VCaP (cell line): ENCODE measurements at regions not wholly inside any gene's neighbourhood (a gene's known extent, or its start where the extent isn't known, plus 50 kb on each side); places are given as distances from the start of the nearest gene placed in this dataset.
"Not testable (repeated sequence)": the region's sequence is repeated elsewhere in the genome, so short reads cannot be mapped to it uniquely, and the experiment has no call there.

Source experiments
- H3K27ac ChIP-seq: fragments of 450-650 bp; 2 replicates; pipeline ENCODE4 v1.5.1; 2017
- TF ChIP-seq, protein P1 (sequence below): fragments of 450-650 bp; conservative IDR thresholded peaks from 2 replicates; pipeline ENCODE4 v1.5.1; 2017; ENCODE audit warnings: mild to moderate bottlenecking, moderate library complexity

GRCh38 chr6:167689278-167689677 lies 137.4 kb upstream of the AFDN start:
- no peak overlapping the region for H3K27ac ChIP-seq
- TF ChIP-seq, protein P1, sequence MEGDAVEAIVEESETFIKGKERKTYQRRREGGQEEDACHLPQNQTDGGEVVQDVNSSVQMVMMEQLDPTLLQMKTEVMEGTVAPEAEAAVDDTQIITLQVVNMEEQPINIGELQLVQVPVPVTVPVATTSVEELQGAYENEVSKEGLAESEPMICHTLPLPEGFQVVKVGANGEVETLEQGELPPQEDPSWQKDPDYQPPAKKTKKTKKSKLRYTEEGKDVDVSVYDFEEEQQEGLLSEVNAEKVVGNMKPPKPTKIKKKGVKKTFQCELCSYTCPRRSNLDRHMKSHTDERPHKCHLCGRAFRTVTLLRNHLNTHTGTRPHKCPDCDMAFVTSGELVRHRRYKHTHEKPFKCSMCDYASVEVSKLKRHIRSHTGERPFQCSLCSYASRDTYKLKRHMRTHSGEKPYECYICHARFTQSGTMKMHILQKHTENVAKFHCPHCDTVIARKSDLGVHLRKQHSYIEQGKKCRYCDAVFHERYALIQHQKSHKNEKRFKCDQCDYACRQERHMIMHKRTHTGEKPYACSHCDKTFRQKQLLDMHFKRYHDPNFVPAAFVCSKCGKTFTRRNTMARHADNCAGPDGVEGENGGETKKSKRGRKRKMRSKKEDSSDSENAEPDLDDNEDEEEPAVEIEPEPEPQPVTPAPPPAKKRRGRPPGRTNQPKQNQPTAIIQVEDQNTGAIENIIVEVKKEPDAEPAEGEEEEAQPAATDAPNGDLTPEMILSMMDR = no peak

- TF ChIP-seq, protein P1 = no peak
- H3K27ac ChIP-seq = no peak overlapping the region
These were observed 137.0 kb upstream of the AFDN start for GRCh38 chr6:167689751-167690150.

DNA sequence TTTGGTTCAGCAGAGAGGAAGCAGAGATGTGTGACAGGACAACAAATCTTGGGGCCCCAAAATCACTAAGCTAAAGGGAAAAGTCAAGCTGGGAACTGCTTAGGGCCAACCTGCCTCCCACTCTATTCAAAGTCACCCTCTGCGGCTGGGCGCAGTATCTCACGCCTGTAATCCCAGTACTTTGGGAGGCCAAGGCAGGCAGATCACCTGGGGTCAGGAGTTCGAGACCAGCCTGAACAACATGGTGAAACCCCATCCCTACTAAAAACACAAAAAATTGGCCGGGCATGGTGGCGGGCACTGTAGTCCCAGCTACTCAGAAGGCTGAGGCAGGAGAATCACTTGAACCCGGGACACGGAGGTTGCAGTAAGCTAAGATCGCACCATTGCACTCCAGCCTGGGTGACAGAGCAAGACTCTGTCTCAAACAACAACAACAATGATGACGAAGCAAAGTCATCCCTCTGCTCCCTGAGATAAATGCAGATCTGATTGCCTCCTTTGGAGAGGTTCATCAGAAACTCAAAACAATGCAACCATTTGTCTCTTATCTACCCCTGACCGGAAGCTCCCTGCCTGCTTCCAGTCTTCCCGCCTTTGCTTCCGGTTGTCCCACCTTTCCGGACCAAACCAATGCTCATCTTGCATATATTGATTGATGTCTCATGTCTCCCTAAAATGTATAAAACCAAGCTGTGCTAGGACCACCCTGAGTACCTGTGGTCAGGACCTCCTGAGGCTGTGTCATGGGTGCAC lies 136.4 kb upstream of the AFDN start:
- not testable (repeated sequence) for H3K27ac ChIP-seq

DNA sequence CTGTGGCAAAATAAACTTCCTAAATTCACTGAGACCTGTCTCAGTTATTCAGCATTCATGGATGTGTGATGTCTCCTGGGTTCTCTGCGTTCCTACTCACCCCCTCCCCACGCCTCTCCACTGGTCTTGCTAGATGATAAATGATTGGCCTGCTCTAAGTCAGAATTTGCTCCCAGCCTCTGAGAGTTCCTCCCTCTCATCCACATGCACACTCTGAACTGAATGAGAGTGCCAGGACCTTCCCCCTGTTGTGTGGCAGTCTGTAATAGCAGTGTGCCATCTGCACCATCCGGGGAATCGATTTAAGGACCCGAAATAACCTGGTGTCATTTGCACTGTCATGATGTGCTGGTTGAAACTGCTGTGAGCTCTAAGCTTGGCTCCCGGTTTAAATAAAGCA lies 135.8 kb upstream of the AFDN start:
- TF ChIP-seq, protein P1 = no peak
- H3K27ac ChIP-seq = no peak overlapping the region

- TF ChIP-seq, protein P1 = no peak
- H3K27ac ChIP-seq = no peak overlapping the region
These were observed 135.0 kb upstream of the AFDN start for GRCh38 chr6:167691533-167692312.

- not testable (repeated sequence) for H3K27ac ChIP-seq
These were observed 133.2 kb upstream of the AFDN start for GRCh38 chr6:167693478-167693877.

DNA sequence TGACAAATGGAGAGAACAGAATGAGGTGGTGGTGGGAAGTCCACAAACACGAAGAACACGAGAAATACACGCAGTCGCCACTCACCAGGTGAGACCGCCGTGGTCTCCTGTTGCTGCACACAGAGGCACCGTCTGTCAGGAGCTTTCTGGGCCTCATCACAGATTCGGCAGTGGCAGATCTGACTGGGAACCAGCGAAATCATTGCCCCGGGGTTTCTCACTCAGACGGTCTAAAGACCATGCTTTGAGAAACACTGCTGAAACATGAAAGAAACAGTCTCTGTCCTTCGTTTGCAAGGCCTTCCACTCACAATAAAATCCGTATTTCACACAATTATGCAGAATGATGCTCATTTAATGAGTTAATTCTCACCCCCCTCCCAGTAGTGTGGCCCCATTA lies 130.9 kb upstream of the AFDN start:
- TF ChIP-seq, protein P1 = no peak
- H3K27ac ChIP-seq = no peak overlapping the region

DNA sequence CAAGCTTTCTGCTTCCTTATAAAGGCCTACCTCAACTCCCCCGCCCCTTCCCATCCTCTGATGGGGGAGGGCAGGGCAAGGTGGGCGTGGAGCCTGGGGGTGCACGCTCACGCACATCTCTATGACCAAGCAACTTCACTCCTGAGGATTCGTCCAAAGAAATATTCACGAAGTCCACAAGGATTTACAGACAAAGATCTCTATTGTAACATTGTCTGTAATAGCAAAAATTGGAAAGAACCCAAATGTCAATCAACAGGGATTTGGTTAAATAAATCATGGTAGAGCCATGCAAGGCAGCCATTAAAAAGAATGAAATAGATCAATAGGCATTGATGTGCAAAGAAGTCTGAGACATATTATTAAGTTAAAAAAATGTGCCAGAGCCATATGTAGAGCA lies 130.4 kb upstream of the AFDN start:
- TF ChIP-seq, protein P1 = no peak
- no peak overlapping the region for H3K27ac ChIP-seq
